SK-N-SH treated with all-trans-retinoic acid at 6 μM for 48 hours (cell line): ENCODE measurements at regions not wholly inside any gene's neighbourhood (a gene's known extent, or its start where the extent isn't known, plus 50 kb on each side); places are given as distances from the start of the nearest gene placed in this dataset.
A peak's percentile ranks its signal among the peaks of the same experiment; 100 is the strongest.

ENCODE experiments used
- ATAC-seq: fragments of 200-7000 bp; cut with Tn5 transposase; 3 replicates; pipeline ENCODE4 v1.9.1; 2020; ENCODE audit warnings: mild to moderate bottlenecking, moderate library complexity
- ARNTL ChIP-seq: fragments of 450-650 bp; formaldehyde crosslinking; IDR thresholded peaks from 2 replicates; pipeline ENCODE4 v1.5.0; 2020; ENCODE audit warnings: low read depth, mild to moderate bottlenecking, moderate library complexity, borderline replicate concordance
- BACH2 ChIP-seq: fragments of 250-450 bp; sonication (Bioruptor Pico); IDR thresholded peaks from 2 replicates; pipeline ENCODE4 v1.9.0; 2021; ENCODE audit warnings: mild to moderate bottlenecking, borderline replicate concordance
- CREB5 ChIP-seq: fragments of 250-450 bp; sonication (Bioruptor Pico); IDR thresholded peaks from 2 replicates; pipeline ENCODE4 v1.5.1; 2020; ENCODE audit warnings: low read depth, mild to moderate bottlenecking, moderate library complexity
- CSDC2 ChIP-seq: fragments of 250-450 bp; sonication (Bioruptor Pico); IDR thresholded peaks from 2 replicates; pipeline ENCODE4 v1.5.0; 2020; ENCODE audit warnings: mild to moderate bottlenecking, moderate library complexity
- CSRNP3 ChIP-seq: fragments of 250-450 bp; sonication (Bioruptor Pico); IDR thresholded peaks from 2 replicates; pipeline ENCODE4 v1.5.1; 2021; ENCODE audit warnings: mild to moderate bottlenecking, moderate library complexity
- ESRRG ChIP-seq: fragments of 250-450 bp; sonication (Bioruptor Pico); IDR thresholded peaks from 2 replicates; pipeline ENCODE4 v1.6.1; 2021; ENCODE audit warnings: mild to moderate bottlenecking
- GLIS3 ChIP-seq: fragments of 250-450 bp; sonication (Bioruptor Pico); IDR thresholded peaks from 2 replicates; pipeline ENCODE4 v1.5.0; 2020; ENCODE audit warnings: mild to moderate bottlenecking, moderate library complexity
- ISL1 ChIP-seq: fragments of 250-450 bp; sonication (Bioruptor Pico); IDR thresholded peaks from 2 replicates; pipeline ENCODE4 v2.1.2; 2022; ENCODE audit warnings: mild to moderate bottlenecking, moderate library complexity
- OSR1 ChIP-seq: fragments of 250-450 bp; sonication (Bioruptor Pico); IDR thresholded peaks from 2 replicates; pipeline ENCODE4 v1.8.0; 2022; ENCODE audit warnings: moderate library complexity, mild to moderate bottlenecking, inconsistent platforms
- PATZ1 ChIP-seq: fragments of 250-450 bp; sonication (Bioruptor Pico); IDR thresholded peaks from 2 replicates; pipeline ENCODE4 v1.8.0; 2020; ENCODE audit warnings: mild to moderate bottlenecking, moderate library complexity, borderline replicate concordance
- POU6F1 ChIP-seq: fragments of 250-450 bp; sonication (Bioruptor Pico); IDR thresholded peaks from 2 replicates; pipeline ENCODE4 v1.8.0; 2021; ENCODE audit warnings: low read depth, mild to moderate bottlenecking, moderate library complexity, borderline replicate concordance
- PPARA ChIP-seq: fragments of 250-450 bp; sonication (Bioruptor Pico); IDR thresholded peaks from 2 replicates; pipeline ENCODE4 v1.5.0; 2020; ENCODE audit warnings: mild to moderate bottlenecking, borderline replicate concordance
- RARB ChIP-seq: fragments of 250-450 bp; sonication (Bioruptor Pico); IDR thresholded peaks from 2 replicates; pipeline ENCODE4 v1.8.0; 2021; ENCODE audit warnings: mild to moderate bottlenecking, moderate library complexity
- SNAI2 ChIP-seq: fragments of 250-450 bp; sonication (Bioruptor Pico); IDR thresholded peaks from 2 replicates; pipeline ENCODE4 v1.5.0; 2020; ENCODE audit warnings: mild to moderate bottlenecking, moderate library complexity
- TCF4 ChIP-seq: fragments of 250-450 bp; sonication (Bioruptor Pico); IDR thresholded peaks from 2 replicates; pipeline ENCODE4 v1.8.0; 2021; ENCODE audit warnings: mild to moderate bottlenecking, moderate library complexity, borderline replicate concordance
- TOX ChIP-seq: fragments of 250-450 bp; sonication (Bioruptor Pico); IDR thresholded peaks from 2 replicates; pipeline ENCODE4 v1.8.0; 2021; ENCODE audit warnings: mild to moderate bottlenecking, moderate library complexity, borderline replicate concordance
- TSHZ2 ChIP-seq: fragments of 250-450 bp; sonication (Bioruptor Pico); IDR thresholded peaks from 2 replicates; pipeline ENCODE4 v1.5.0; 2020; ENCODE audit warnings: mild to moderate bottlenecking, moderate library complexity
- ZC3H10 ChIP-seq: fragments of 250-450 bp; sonication (Bioruptor Pico); IDR thresholded peaks from 2 replicates; pipeline ENCODE4 v1.5.1; 2021; ENCODE audit warnings: mild to moderate bottlenecking, moderate library complexity
- ZFP3 ChIP-seq: fragments of 250-450 bp; sonication (Bioruptor Pico); IDR thresholded peaks from 2 replicates; pipeline ENCODE4 v1.5.0; 2020; ENCODE audit warnings: mild to moderate bottlenecking, moderate library complexity
- ZFP30 ChIP-seq: fragments of 450-650 bp; formaldehyde crosslinking; IDR thresholded peaks from 2 replicates; pipeline ENCODE4 v1.5.0; 2022; ENCODE audit warnings: mild to moderate bottlenecking, moderate library complexity

- ATAC-seq = no peak
- TF ChIP-seq GLIS3 (no peak), ISL1 (peak; percentile 71)
Observed at GRCh38 chr15:81937189-81937588, 108.6 kb downstream of the MEX3B start.

GRCh38 chr15:81930582-81931369 lies 115.0 kb downstream of the MEX3B start:
- TF ChIP-seq OSR1 (CRISPR knock-in tag) = no peak
- TF ChIP-seq RARB = no peak
- TF ChIP-seq ZC3H10 (CRISPR knock-in tag) = no peak
- no peak for TF ChIP-seq ISL1
- no peak for TF ChIP-seq ZFP30 (CRISPR knock-in tag)
- no peak for TF ChIP-seq CREB5 (CRISPR knock-in tag)
- TF ChIP-seq PPARA (CRISPR knock-in tag) = no peak
- TF ChIP-seq BACH2 (CRISPR knock-in tag) = no peak
- TF ChIP-seq ARNTL (CRISPR knock-in tag) = no peak
- no peak for TF ChIP-seq TSHZ2
- TF ChIP-seq CSDC2 (CRISPR knock-in tag) = no peak
- no peak for TF ChIP-seq PATZ1 (CRISPR knock-in tag)
- no peak for TF ChIP-seq GLIS3
- no peak for TF ChIP-seq ESRRG
- TF ChIP-seq, all 23 proteins: peak for 0
- no peak for ATAC-seq

GRCh38 chr15:81929557-81929956 lies 116.3 kb downstream of the MEX3B start:
- no peak for ATAC-seq

GRCh38 chr15:81926981-81927380 lies 118.8 kb downstream of the MEX3B start:
- TF ChIP-seq TOX (CRISPR knock-in tag) = no peak
- no peak for TF ChIP-seq OSR1 (CRISPR knock-in tag)
- no peak for TF ChIP-seq ARNTL (CRISPR knock-in tag)
- no peak for TF ChIP-seq CSRNP3
- no peak for TF ChIP-seq ZC3H10 (CRISPR knock-in tag)
- no peak for TF ChIP-seq POU6F1 (CRISPR knock-in tag)
- TF ChIP-seq RARB = no peak
- no peak for TF ChIP-seq TCF4 (CRISPR knock-in tag)
- no peak for TF ChIP-seq PPARA (CRISPR knock-in tag)
- no peak for TF ChIP-seq ESRRG
- no peak for TF ChIP-seq BACH2 (CRISPR knock-in tag)
- TF ChIP-seq ZFP30 (CRISPR knock-in tag) = no peak
- no peak for TF ChIP-seq SNAI2 (CRISPR knock-in tag)
- no peak for ATAC-seq

More at GRCh38 chr15:81929557-81929956, 116.3 kb downstream of the MEX3B start:
- TF ChIP-seq ZFP3 (CRISPR knock-in tag) (peak; percentile 68; the same call in 1 of the 2 replicates), ESRRG (no peak), SNAI2 (CRISPR knock-in tag) (no peak)
- TF ChIP-seq, all 23 proteins: peak for 1
